H1 (cell line): ENCODE measurements at regions not wholly inside any gene's neighbourhood (a gene's known extent, or its start where the extent isn't known, plus 50 kb on each side); places are given as distances from the start of the nearest gene placed in this dataset.

ENCODE experiments used
- ATF2 ChIP-seq: IDR thresholded peaks from 2 replicates; pipeline ENCODE4 v1.6.1; 2012; ENCODE audit warnings: low read length, inconsistent platforms
- BACH1 ChIP-seq: IDR thresholded peaks from 2 replicates; pipeline ENCODE4 v1.6.1; 2012; ENCODE audit warnings: low read length, improper control_type of control experiment
- CHD7 ChIP-seq: fragments of 300-600 bp; sonication (generic); IDR thresholded peaks from 2 replicates; pipeline ENCODE4 v1.7.1; 2012; ENCODE audit warnings: low read length, moderate library complexity, mild to moderate bottlenecking, inconsistent platforms; ENCODE audit not compliant: insufficient replicate concordance
- EGR1 ChIP-seq: IDR thresholded peaks from 2 replicates; pipeline ENCODE4 v1.6.1; 2011; ENCODE audit warnings: low read depth, low read length, borderline replicate concordance
- JUN ChIP-seq: IDR thresholded peaks from 2 replicates; pipeline ENCODE4 v1.6.1; 2011; ENCODE audit warnings: low read depth, mild to moderate bottlenecking, improper control_type of control experiment, low read length
- KDM1A ChIP-seq: fragments of 200-600, 300-600 bp; sonication (generic); IDR thresholded peaks from 2 replicates; pipeline ENCODE4 v1.7.1; 2016; ENCODE audit warnings: mild to moderate bottlenecking, low read length, borderline replicate concordance
- RXRA ChIP-seq: IDR thresholded peaks from 2 replicates; pipeline ENCODE4 v1.6.1; 2011; ENCODE audit warnings: low read depth, mild to moderate bottlenecking, low read length, moderate library complexity; ENCODE audit not compliant: insufficient read depth
- SIX5 ChIP-seq: IDR thresholded peaks from 2 replicates; pipeline ENCODE4 v1.6.1; 2011; ENCODE audit warnings: mild to moderate bottlenecking, low read depth, low read length
- TCF12 ChIP-seq: IDR thresholded peaks from 2 replicates; pipeline ENCODE4 v1.6.1; 2011; ENCODE audit warnings: low read depth, mild to moderate bottlenecking, low read length
- USF2 ChIP-seq: IDR thresholded peaks from 2 replicates; pipeline ENCODE4 v1.6.1; 2011; ENCODE audit warnings: low read length, improper control_type of control experiment

GRCh38 chr18:44467718-44468117 is 213.0 kb upstream of the SETBP1 start (continued):
- no peak for TF ChIP-seq CHD7
- TF ChIP-seq TCF12 = no peak
- TF ChIP-seq BACH1 = no peak
- TF ChIP-seq KDM1A = no peak
- no peak for TF ChIP-seq USF2
- no peak for TF ChIP-seq RXRA
- TF ChIP-seq ATF2 = no peak
- TF ChIP-seq SIX5 = no peak
- TF ChIP-seq EGR1 = no peak
- TF ChIP-seq JUN = no peak
